Tibial nerve (tissue), 4 donors: ENCODE measurements at regions not wholly inside any gene's neighbourhood (a gene's known extent, or its start where the extent isn't known, plus 50 kb on each side); places are given as distances from the start of the nearest gene placed in this dataset.

Experiments
- DNase-seq, 2 donors: peaks; one replicate each; pipeline ENCODE4 v3.0.0-alpha.2; 2019; ENCODE audit warnings: low spot score in 2 of 2
- H3K27ac ChIP-seq, 4 donors: fragments of 200-600 bp; sonication (generic) in 3 of 4; one replicate each; pipeline ENCODE4 v1.5.1; 2017 to 2019; ENCODE audit warnings: mild to moderate bottlenecking in 1 of 4
- H3K27me3 ChIP-seq, 2 donors: fragments of 200-600 bp; sonication (generic) in 1 of 2; one replicate each; pipeline versions ENCODE4 v1.5.1 to v1.6.0; 2017 to 2019
- H3K36me3 ChIP-seq, 3 donors: fragments of 200-600 bp; sonication (generic); one replicate each; pipeline ENCODE4 v1.5.1; 2018 to 2019
- H3K4me1 ChIP-seq, 4 donors: fragments of 200-600 bp; sonication (generic) in 3 of 4; one replicate each; pipeline ENCODE4 v1.5.1; 2017 to 2019
- H3K4me3 ChIP-seq, 4 donors: fragments of 200-600 bp; sonication (generic) in 3 of 4; one replicate each; pipeline ENCODE4 v1.5.1; 2017 to 2019; ENCODE audit warnings: mild to moderate bottlenecking in 1 of 4, moderate library complexity in 1 of 4
- H3K9me3 ChIP-seq, 4 donors: fragments of 200-600 bp; sonication (generic) in 3 of 4; one replicate each; pipeline ENCODE4 v1.5.1; 2017 to 2019
- CTCF ChIP-seq, 5 experiments: fragments of 200-600 bp in 3 of 5; fragments of 450-650 bp in 2 of 5; sonication (generic) in 3 of 5; IDR thresholded peaks; one replicate each; pipeline ENCODE4 v1.5.1; 2016 to 2019; ENCODE audit warnings: antibody characterized with exemption in 5 of 5, mild to moderate bottlenecking in 3 of 5, moderate library complexity in 2 of 5
- EP300 ChIP-seq, 2 donors: sonication (generic); formaldehyde crosslinking; IDR thresholded peaks; one replicate each; pipeline ENCODE4 v1.6.1; 2017; ENCODE audit warnings: antibody characterized with exemption in 2 of 2, mild to moderate bottlenecking in 1 of 2
- POLR2A ChIP-seq, 2 donors: fragments of 450-650 bp; IDR thresholded peaks; one replicate each; pipeline ENCODE4 v1.6.1; 2017; ENCODE audit warnings: antibody characterized with exemption in 2 of 2, mild to moderate bottlenecking in 2 of 2, moderate library complexity in 2 of 2
- WGBS, 2 donors: methylation state at CpG; one replicate each; pipeline ENCODE4 v1.1.5; 2018; 5-methylcytosine and 5-hydroxymethylcytosine counted together

GRCh38 chr7:52064493-52064892 lies 747.9 kb upstream of the COBL start:
- 80 to 83% methylated on average over 1 of the region's 1 CpG for WGBS, 2 donors
- no peaks in the 10 kb centered on the region for H3K9me3 ChIP-seq
- no peak overlapping the region for H3K4me3 ChIP-seq
- no peak for DNase-seq
- H3K27ac ChIP-seq = no peak overlapping the region
- no peaks in the 10 kb centered on the region for H3K27me3 ChIP-seq
- no peaks in the 10 kb centered on the region for H3K4me1 ChIP-seq
- TF ChIP-seq POLR2A (IDR thresholded peaks at IDR 0.05) (no peak), CTCF (IDR thresholded peaks at IDR 0.05) (no peak), EP300 (IDR thresholded peaks at IDR 0.05) (no peak)
- H3K36me3 ChIP-seq = no peaks in the 10 kb centered on the region

- H3K4me1 ChIP-seq = no peaks in the 10 kb centered on the region
- DNase-seq = no peak
- no peaks in the 10 kb centered on the region for H3K27me3 ChIP-seq
- 34 to 53% methylated on average over 2 of the region's 2 CpGs for WGBS, 2 donors
- no peak overlapping the region for H3K27ac ChIP-seq
- H3K9me3 ChIP-seq = no peaks in the 10 kb centered on the region
- H3K36me3 ChIP-seq = no peaks in the 10 kb centered on the region
- H3K4me3 ChIP-seq = no peak overlapping the region
- TF ChIP-seq EP300 (IDR thresholded peaks at IDR 0.05) = no peak
- no peak for TF ChIP-seq POLR2A (IDR thresholded peaks at IDR 0.05)
- no peak for TF ChIP-seq CTCF (IDR thresholded peaks at IDR 0.05)
Measured at GRCh38 chr7:52061666-52062065, 745.1 kb upstream of the COBL start.

- 0 to 30% methylated on average over 1 of the region's 1 CpG for WGBS, 2 donors
- no peak for TF ChIP-seq CTCF (IDR thresholded peaks at IDR 0.05)
- no peak for TF ChIP-seq EP300 (IDR thresholded peaks at IDR 0.05)
- no peak for TF ChIP-seq POLR2A (IDR thresholded peaks at IDR 0.05)
Measured at GRCh38 chr7:52053525-52053924, 736.9 kb upstream of the COBL start.

GRCh38 chr7:52030722-52031121 lies 714.1 kb upstream of the COBL start:
- 50 to 63% methylated on average over 4 of the region's 4 CpGs for WGBS, 2 donors
- TF ChIP-seq EP300 (IDR thresholded peaks at IDR 0.05) (no peak), CTCF (IDR thresholded peaks at IDR 0.05) (no peak), POLR2A (IDR thresholded peaks at IDR 0.05) (no peak)
- no peaks in the 10 kb centered on the region for H3K36me3 ChIP-seq
- no peaks in the 10 kb centered on the region for H3K4me1 ChIP-seq
- H3K9me3 ChIP-seq = no peaks in the 10 kb centered on the region
- no peak for DNase-seq
- H3K4me3 ChIP-seq = no peak overlapping the region
- no peaks in the 10 kb centered on the region for H3K27me3 ChIP-seq
- H3K27ac ChIP-seq = no peak overlapping the region

More at GRCh38 chr7:52053525-52053924, 736.9 kb upstream of the COBL start:
- no peaks in the 10 kb centered on the region for H3K9me3 ChIP-seq
- no peak overlapping the region for H3K4me3 ChIP-seq
- no peaks in the 10 kb centered on the region for H3K4me1 ChIP-seq
- no peaks in the 10 kb centered on the region for H3K27me3 ChIP-seq
- no peak for DNase-seq
- H3K36me3 ChIP-seq = no peaks in the 10 kb centered on the region
- H3K27ac ChIP-seq = no peak overlapping the region

- H3K27me3 ChIP-seq = no peaks in the 10 kb centered on the region
- DNase-seq = no peak
- H3K9me3 ChIP-seq = no peaks in the 10 kb centered on the region
- no peaks in the 10 kb centered on the region for H3K4me1 ChIP-seq
- H3K36me3 ChIP-seq = no peaks in the 10 kb centered on the region
- TF ChIP-seq POLR2A (IDR thresholded peaks at IDR 0.05) (no peak), EP300 (IDR thresholded peaks at IDR 0.05) (no peak), CTCF (IDR thresholded peaks at IDR 0.05) (no peak)
- no peak overlapping the region for H3K4me3 ChIP-seq
- WGBS, 2 donors = 63 to 78% methylated on average over 11 of the region's 11 CpGs
- H3K27ac ChIP-seq = no peak overlapping the region
Measured at GRCh38 chr7:52026140-52026539, 709.5 kb upstream of the COBL start.
